ENCODE measurements at regions not wholly inside any gene's neighbourhood (a gene's known extent, or its start where the extent isn't known, plus 50 kb on each side); places are given as distances from the start of the nearest gene placed in this dataset.
"Not testable (repeated sequence)": the region's sequence is repeated elsewhere in the genome, so short reads cannot be mapped to it uniquely, and the experiment has no call there.

- DNase-seq; H3K9me3 ChIP-seq; intact Hi-C loops (cut with DNase I; ENCODE audit: low total_unique reads); H3K4me3 ChIP-seq; H3K27ac ChIP-seq; H3K27me3 ChIP-seq; H3K4me1 ChIP-seq; H3K36me3 ChIP-seq: not testable (repeated sequence)
These were observed 216.6 kb upstream of the SPATA31A3 start for GRCh38 chr9:67208831-67209437.

DNA sequence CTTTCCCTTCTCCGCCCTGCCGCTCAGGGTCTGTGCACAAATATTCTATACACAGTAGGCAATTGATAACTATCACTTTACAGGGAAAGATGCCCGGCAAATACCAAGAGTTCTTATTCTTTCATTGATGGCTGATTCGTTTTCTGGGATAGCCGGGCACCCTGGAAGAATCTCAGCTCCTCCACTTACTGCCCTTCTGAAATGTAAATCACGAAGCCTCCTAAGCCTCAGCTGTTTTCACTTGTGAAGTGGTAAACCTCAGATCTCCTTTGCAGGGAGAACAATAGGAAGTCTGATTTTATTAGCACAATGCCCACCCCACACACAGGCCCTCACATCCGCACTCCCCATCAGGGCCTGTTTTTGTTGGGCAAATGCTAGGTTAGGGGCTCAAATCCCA is 203.8 kb upstream of the SPATA31A3 start:
- H3K9me3 ChIP-seq; intact Hi-C loops (cut with DNase I; ENCODE audit: low total_unique reads): not testable (repeated sequence)

DNA sequence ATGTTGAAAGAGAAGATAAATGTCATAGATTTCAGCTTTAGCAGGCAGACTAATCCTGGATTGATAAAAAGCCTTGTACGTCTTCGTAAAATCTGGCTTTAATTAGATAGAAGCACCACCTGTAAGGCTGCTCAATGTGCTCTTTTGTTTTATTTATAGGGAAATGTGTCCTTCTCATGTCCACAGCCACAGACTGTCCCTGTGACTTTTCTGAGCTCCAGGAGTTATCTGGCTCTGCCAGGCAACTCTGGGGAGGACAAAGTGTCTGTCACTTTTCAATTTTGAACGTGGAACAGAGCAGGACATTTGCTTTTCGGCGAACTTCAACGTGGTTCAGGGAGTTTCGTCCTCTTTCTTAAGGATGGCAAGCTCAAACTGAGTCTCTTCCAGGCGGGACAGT is 203.0 kb upstream of the SPATA31A3 start:
- intact Hi-C loops (cut with DNase I; ENCODE audit: low total_unique reads); H3K27ac ChIP-seq: not testable (repeated sequence)

More for the DNA sequence above, 203.8 kb upstream of the SPATA31A3 start:
- not testable (repeated sequence) for H3K4me1 ChIP-seq, DNase-seq, H3K36me3 ChIP-seq, H3K4me3 ChIP-seq, H3K27ac ChIP-seq, H3K27me3 ChIP-seq

DNA sequence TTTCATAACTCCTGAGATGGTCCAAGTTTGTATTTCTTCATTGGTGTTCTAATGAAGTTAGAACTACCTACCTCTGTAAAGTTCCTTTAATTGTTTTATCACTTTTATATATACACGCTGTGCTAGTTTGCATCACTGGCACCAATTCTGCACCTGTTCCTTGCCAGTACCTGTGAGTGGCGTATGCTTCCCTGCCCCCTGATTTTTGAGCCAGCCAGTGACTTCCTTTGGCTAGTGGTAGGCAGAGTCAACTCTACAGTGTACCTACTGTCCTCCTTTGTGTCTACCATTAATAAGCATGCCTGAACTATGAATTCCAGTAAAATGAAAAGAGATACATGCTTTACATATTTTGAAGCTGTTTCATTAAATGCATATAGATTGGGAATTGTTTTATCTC is 186.8 kb upstream of the SPATA31A3 start:
- H3K36me3 ChIP-seq; H3K27ac ChIP-seq; intact Hi-C loops (cut with DNase I; ENCODE audit: low total_unique reads); H3K9me3 ChIP-seq; DNase-seq; H3K4me3 ChIP-seq; H3K27me3 ChIP-seq; H3K4me1 ChIP-seq: not testable (repeated sequence)

More for the DNA sequence above, 203.0 kb upstream of the SPATA31A3 start:
- H3K4me1 ChIP-seq, H3K9me3 ChIP-seq, H3K36me3 ChIP-seq, DNase-seq, H3K27me3 ChIP-seq, H3K4me3 ChIP-seq: not testable (repeated sequence)

DNA sequence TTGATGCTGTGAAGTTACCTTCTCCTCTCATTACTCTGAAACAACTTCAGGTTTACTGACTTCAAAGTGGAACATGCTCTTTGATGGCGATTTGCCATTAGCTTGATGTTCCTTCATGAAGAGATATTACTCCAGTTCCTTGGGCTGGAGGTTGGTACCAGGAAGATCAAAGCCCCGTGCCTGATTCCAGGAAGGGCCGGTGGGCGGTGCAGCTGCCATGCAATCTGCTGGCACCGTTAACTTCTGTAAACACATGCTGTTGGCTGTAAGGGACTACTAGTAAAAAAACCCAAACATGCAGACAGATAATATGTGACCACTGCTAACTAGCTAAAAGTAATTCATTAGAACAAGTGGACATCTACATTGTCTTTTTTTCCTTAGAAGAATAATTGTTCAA is 182.8 kb upstream of the SPATA31A3 start:
- H3K4me1 ChIP-seq; H3K27ac ChIP-seq; H3K4me3 ChIP-seq; H3K36me3 ChIP-seq; intact Hi-C loops (cut with DNase I; ENCODE audit: low total_unique reads); H3K27me3 ChIP-seq; H3K9me3 ChIP-seq; DNase-seq: not testable (repeated sequence)

- H3K36me3 ChIP-seq; H3K4me3 ChIP-seq; intact Hi-C loops (cut with DNase I; ENCODE audit: low total_unique reads); H3K4me1 ChIP-seq; H3K27ac ChIP-seq; H3K27me3 ChIP-seq; H3K9me3 ChIP-seq; DNase-seq: not testable (repeated sequence)
These were observed 179.4 kb upstream of the SPATA31A3 start for GRCh38 chr9:67171721-67172120.

- H3K9me3 ChIP-seq; intact Hi-C loops (cut with DNase I; ENCODE audit: low total_unique reads); H3K36me3 ChIP-seq; H3K4me3 ChIP-seq; DNase-seq; H3K4me1 ChIP-seq; H3K27me3 ChIP-seq; H3K27ac ChIP-seq: not testable (repeated sequence)
These were observed 176.3 kb upstream of the SPATA31A3 start for GRCh38 chr9:67168530-67169157.

DNA sequence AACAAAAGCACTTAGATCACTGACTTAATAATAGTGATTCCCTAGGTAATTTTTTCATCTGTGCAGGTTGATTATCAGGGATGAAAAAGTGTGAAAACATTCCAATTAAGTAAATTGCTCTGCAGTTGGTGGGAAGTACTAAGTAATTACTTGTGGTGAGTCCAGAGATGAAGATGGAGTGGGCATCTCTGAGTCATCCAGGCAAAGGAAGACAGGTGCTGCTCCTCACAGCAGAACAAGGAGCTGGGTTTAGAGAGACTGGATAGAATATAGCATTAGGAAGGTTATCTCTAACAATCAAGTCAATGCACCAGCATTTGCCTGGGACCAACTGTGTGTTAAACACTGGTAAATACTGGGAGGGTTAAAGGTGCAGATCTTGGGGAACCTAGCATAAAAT is 174.0 kb upstream of the SPATA31A3 start:
- DNase-seq; H3K9me3 ChIP-seq; H3K4me3 ChIP-seq; H3K4me1 ChIP-seq; H3K27me3 ChIP-seq; intact Hi-C loops (cut with DNase I; ENCODE audit: low total_unique reads); H3K36me3 ChIP-seq; H3K27ac ChIP-seq: not testable (repeated sequence)

DNA sequence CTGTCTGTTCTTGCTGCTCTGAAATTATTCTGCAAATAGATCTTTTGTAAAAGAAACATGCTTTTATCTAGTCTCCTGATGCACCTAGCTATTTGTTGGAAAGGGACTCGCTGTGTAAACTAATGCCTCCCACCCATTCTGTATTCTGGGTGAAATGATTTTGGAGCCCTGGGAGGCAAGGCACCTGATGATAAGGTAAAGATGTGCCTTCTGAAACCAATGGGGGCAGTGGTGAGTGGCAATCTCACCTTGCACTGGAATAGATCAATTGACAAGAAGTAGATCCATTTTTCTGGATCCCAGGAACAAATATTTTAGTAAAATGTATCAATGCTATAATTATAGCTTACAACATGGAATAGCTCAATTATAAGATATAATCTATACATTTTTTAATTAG is 170.5 kb upstream of the SPATA31A3 start:
- H3K27me3 ChIP-seq; DNase-seq; intact Hi-C loops (cut with DNase I; ENCODE audit: low total_unique reads); H3K4me1 ChIP-seq; H3K36me3 ChIP-seq; H3K27ac ChIP-seq; H3K4me3 ChIP-seq; H3K9me3 ChIP-seq: not testable (repeated sequence)

DNA sequence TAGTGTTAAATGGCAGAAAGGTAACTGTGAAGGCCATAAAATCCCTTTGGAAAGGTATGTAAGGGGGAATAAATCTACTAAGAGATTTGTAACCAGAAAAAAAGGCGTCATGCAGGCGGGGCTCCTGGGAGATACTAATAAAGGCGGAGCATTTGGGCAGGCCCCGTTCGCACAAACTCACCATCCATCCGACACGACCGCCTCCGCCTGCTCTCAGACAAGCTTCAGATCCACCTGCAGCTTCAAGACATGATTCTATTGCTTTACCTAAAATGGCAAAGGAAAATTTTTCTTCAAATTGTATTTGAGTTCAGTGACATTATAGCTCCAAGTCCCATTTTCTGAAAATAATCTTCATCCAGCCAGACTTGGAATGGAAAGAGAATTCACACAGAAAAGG is 162.9 kb upstream of the SPATA31A3 start:
- DNase-seq; H3K27me3 ChIP-seq; H3K4me1 ChIP-seq; H3K27ac ChIP-seq; intact Hi-C loops (cut with DNase I; ENCODE audit: low total_unique reads); H3K9me3 ChIP-seq; H3K36me3 ChIP-seq; H3K4me3 ChIP-seq: not testable (repeated sequence)

DNA sequence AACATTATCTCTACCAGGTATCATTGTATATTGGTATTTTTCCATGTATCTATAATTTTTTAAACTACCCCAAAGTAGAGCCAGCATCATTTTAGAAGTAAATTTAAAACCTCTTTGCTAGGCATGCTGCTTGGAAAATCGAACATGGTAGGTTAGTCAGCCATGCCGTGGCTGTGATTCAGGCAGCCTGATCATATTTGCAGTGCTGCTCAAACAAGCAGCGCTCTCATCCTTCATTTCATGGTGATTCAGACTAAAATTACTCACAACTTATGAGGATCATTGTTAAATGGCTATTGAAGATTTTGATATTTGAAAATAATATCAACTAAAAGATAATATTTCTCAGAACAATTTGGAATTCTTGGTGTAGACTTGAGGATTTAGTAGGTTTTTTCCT is 161.2 kb upstream of the SPATA31A3 start:
- DNase-seq; H3K4me1 ChIP-seq; H3K9me3 ChIP-seq; H3K4me3 ChIP-seq; intact Hi-C loops (cut with DNase I; ENCODE audit: low total_unique reads); H3K27ac ChIP-seq; H3K27me3 ChIP-seq; H3K36me3 ChIP-seq: not testable (repeated sequence)

GRCh38 chr9:67142392-67143107 is 150.2 kb upstream of the SPATA31A3 start:
- H3K27ac ChIP-seq; H3K27me3 ChIP-seq; DNase-seq; H3K4me3 ChIP-seq; intact Hi-C loops (cut with DNase I; ENCODE audit: low total_unique reads); H3K9me3 ChIP-seq; H3K4me1 ChIP-seq; H3K36me3 ChIP-seq: not testable (repeated sequence)

GRCh38 chr9:67136376-67136775 is 144.0 kb upstream of the SPATA31A3 start:
- H3K4me1 ChIP-seq; H3K4me3 ChIP-seq; DNase-seq; H3K27ac ChIP-seq; H3K27me3 ChIP-seq; H3K9me3 ChIP-seq; H3K36me3 ChIP-seq; intact Hi-C loops (cut with DNase I; ENCODE audit: low total_unique reads): not testable (repeated sequence)

All from uterus (tissue), 3 donors.